ENCODE measurements at regions not wholly inside any gene's neighbourhood (a gene's known extent, or its start where the extent isn't known, plus 50 kb on each side); places are given as distances from the start of the nearest gene placed in this dataset.

DNA sequence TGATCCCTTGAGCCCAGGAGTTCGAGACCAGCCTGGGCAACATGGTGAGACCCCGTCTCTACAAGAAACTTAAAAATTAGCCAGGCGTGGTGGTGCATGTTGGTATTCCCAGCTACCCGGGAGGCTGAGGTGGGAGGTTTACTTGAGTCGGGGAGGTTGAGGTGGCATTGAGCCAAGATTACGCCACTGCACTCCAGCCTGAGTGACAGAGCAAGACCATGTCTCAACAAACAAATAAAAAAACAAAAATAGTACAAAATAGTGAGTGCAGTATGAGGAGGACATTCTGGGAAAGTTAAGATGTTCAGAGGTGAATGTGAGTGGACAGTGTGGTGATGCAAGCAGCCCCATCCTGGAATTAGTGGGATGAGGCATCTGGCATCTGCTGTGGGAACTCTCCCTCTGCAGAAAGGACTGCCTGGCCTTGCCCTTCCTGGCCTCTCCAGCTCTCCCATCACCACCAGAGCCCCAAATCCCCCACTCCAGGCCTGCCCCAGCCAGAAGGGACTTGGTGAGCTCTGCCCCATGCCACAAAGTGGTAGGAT, 96.6 kb upstream of the PARD3 start:
- ChIA-PET CTCF (no interaction called here), POLR2A (no interaction called here)
- Histone ChIP-seq H3K27me3 (ENCODE audit: control insufficient read depth in 2 of 2, insufficient read depth in 2 of 2, low read length in 2 of 2) (no peaks in the 10 kb centered on the region), H3K36me3 (ENCODE audit: control insufficient read depth in 2 of 3, insufficient read depth in 3 of 3, low read length in 3 of 3) (no peaks in the 10 kb centered on the region), H3K27ac (ENCODE audit: low read depth, low read length) (no peak overlapping the region), H3K4me3 (ENCODE audit: low read length) (no peak overlapping the region), H3K9me3 (ENCODE audit: control insufficient read depth in 2 of 3, low read length in 3 of 3) (no peaks in the 10 kb centered on the region), H3K4me1 (ENCODE audit: control insufficient read depth in 2 of 2, insufficient read depth in 2 of 2, low read length in 2 of 2) (no peaks in the 10 kb centered on the region)
- intact Hi-C loops (cut with micrococcal nuclease): no loop called here
- Mint-ChIP-seq H3K4me1 (no peaks in the 10 kb centered on the region), H3K4me3 (no peak overlapping the region), H3K27me3 (peaks cover 0 to 2% (median 0%) of the 10 kb centered on the region in 5 donors), H3K27ac (no peak overlapping the region), H3K9me3 (no peaks in the 10 kb centered on the region), H3K36me3 (no peaks in the 10 kb centered on the region)
- DNase-seq: no peak
- ATAC-seq: no peak

DNA sequence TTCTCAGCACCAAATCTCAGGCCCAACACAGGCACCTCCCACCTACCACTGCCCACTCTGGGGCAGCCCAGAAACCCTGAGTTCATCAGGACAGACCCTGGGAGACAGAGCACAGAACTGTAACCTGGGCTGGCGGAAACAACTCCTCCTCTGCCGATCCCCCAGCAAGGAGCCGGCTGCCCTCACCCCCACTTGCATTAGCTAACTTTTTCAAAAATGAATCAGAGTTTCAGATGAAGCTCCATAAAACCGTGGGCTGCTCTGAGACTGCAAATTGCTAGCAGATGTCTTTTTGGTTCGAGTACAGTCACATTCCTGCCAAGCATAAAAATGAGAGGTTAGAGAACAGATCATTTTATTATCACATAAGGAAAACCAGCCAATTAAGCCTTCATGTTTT, 93.4 kb upstream of the PARD3 start:
- ChIA-PET CTCF (no interaction called here), POLR2A (no interaction called here)
- DNase-seq (no peak), ATAC-seq (no peak)
- no peak overlapping the region for H3K27ac ChIP-seq (ENCODE audit: low read depth, low read length)
- H3K4me1 ChIP-seq (ENCODE audit: control insufficient read depth in 2 of 2, insufficient read depth in 2 of 2, low read length in 2 of 2): no peaks in the 10 kb centered on the region
- Mint-ChIP-seq H3K36me3 (no peaks in the 10 kb centered on the region), H3K27ac (no peak overlapping the region), H3K4me3 (no peak overlapping the region), H3K27me3 (peaks cover 0 to 2% (median 0%) of the 10 kb centered on the region in 5 donors), H3K4me1 (no peaks in the 10 kb centered on the region), H3K9me3 (no peaks in the 10 kb centered on the region)
- H3K4me3 ChIP-seq (ENCODE audit: low read length): no peak overlapping the region
- intact Hi-C loops (cut with micrococcal nuclease): no loop called here
- H3K9me3 ChIP-seq (ENCODE audit: control insufficient read depth in 2 of 3, low read length in 3 of 3): no peaks in the 10 kb centered on the region
- no peaks in the 10 kb centered on the region for H3K36me3 ChIP-seq (ENCODE audit: control insufficient read depth in 2 of 3, insufficient read depth in 3 of 3, low read length in 3 of 3)
- H3K27me3 ChIP-seq (ENCODE audit: control insufficient read depth in 2 of 2, insufficient read depth in 2 of 2, low read length in 2 of 2): no peaks in the 10 kb centered on the region

DNA sequence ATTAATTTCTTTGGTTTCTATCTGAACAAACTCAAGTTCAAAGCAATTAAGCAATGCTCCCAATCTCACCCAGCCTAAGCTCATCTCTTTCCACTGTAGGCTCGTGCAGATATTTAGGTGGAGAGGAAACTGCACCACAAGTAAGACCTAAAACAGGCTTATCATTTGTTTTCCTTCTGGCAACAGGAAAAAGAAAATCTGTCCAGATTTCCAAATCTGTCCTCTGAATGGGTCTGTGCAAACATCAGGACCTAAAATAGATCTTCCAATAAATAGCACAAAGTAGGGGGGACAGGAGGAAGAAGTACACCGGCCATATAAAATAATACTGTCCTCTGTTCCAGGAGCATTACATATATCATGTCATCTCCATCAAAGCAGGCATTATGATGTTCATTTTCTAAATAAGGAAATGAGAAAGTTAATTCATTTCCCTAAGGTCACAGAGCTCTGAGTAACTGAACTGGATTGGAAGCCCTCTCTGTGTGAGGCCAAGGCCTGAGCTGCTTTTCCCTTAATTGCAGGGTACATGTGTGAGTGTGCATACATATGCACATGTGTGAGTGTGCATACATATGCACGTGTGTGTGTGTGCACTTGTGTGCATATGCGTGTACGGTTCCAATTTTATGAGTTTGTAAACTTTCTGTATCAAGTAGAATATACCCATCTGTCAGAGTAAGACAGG, 92.8 kb upstream of the PARD3 start:
- no peak for DNase-seq
- no peak overlapping the region for H3K4me3 Mint-ChIP-seq
- H3K4me1 ChIP-seq (ENCODE audit: control insufficient read depth in 2 of 2, insufficient read depth in 2 of 2, low read length in 2 of 2): no peaks in the 10 kb centered on the region
- CTCF ChIA-PET: no interaction called here
- no peak for ATAC-seq
- no peak overlapping the region for H3K4me3 ChIP-seq (ENCODE audit: low read length)
- POLR2A ChIA-PET: no interaction called here
- no peaks in the 10 kb centered on the region for H3K36me3 ChIP-seq (ENCODE audit: control insufficient read depth in 2 of 3, insufficient read depth in 3 of 3, low read length in 3 of 3)
- no peaks in the 10 kb centered on the region for H3K36me3 Mint-ChIP-seq
- H3K27me3 ChIP-seq (ENCODE audit: control insufficient read depth in 2 of 2, insufficient read depth in 2 of 2, low read length in 2 of 2): no peaks in the 10 kb centered on the region
- intact Hi-C loops (cut with micrococcal nuclease): no loop called here
- no peaks in the 10 kb centered on the region for H3K9me3 Mint-ChIP-seq
- H3K9me3 ChIP-seq (ENCODE audit: control insufficient read depth in 2 of 3, low read length in 3 of 3): no peaks in the 10 kb centered on the region
- no peaks in the 10 kb centered on the region for H3K4me1 Mint-ChIP-seq
- peaks cover 0 to 2% (median 0%) of the 10 kb centered on the region in 5 donors for H3K27me3 Mint-ChIP-seq
- no peak overlapping the region for H3K27ac Mint-ChIP-seq
- no peak overlapping the region for H3K27ac ChIP-seq (ENCODE audit: low read depth, low read length)

DNA sequence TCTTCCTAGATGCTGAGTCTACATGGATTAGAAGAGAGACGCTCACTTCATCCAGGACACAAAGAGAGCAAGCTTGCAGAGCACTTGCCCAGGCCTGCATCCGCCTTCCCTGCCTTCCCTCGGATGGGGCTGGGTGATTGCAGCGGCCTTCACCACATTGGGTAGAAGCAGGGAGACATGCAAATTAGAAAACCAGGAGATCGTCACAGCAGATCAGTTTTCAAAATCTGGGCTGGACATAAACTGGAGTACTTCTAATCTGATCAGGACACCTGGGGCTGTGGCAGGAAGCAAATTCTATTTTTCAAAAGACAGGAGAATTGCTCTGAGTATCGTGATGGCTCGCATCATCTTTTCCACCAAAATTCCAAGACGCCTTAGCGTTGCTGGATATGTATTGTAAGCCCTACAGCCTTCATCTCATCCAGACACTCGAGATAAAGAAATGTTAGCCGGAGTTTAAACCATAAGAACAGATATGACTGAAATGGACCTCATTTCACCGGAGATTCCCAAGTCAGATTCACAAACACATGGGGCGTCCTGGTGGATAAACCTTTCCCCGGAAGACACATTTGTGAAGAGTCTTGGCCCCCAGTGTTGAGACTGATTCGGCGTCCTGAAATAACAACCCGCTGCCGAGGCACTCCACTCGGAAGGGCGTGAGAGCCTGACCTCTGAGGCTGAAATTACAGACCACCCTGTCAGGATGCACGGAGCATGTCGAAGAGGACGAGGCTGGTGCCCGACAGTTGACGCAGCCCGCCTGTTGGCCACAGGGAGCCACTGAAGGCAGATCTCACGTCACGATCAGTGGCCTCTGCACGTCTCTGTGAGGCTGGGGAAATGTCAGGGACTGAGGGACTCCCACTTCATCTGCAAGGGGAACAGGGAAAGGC, 91.2 kb upstream of the PARD3 start:
- intact Hi-C loops (cut with micrococcal nuclease): no loop called here
- POLR2A ChIA-PET: no interaction called here

DNA sequence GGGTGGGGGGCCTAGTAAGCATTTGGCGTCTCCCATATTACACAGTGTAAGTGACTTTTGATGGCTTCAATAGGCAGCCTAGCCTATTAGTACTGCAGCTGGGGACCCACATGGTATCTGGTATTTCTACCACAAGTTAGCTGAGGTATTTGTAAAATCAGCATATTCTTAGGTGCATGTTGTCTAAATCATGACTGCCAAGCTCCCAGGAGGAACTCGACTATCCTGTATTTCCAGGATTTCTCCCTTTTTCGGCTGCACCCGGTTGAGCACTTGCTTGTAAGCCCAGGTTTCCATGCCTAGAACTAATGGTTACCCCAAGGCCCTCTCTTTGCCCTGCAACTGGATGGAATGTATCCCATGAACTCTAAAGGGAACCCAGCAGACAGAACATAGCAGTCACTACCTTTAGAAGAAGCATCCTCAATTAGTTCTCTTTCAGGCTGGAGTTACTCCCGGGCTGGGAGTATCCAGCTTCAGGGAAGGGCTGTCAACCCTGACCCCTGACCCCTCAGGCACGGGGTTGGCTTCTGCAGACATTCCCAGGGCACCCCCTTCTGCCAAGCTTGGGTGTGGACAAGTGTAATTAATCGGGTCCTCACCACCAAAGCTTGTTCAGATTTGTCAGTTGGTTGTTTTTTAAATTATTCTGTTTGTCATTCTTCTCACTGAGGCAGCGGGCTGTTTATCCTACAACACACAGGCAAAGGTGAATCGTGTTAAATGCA, 90.3 kb upstream of the PARD3 start:
- Histone ChIP-seq H3K27me3 (ENCODE audit: control insufficient read depth in 2 of 2, insufficient read depth in 2 of 2, low read length in 2 of 2) (no peaks in the 10 kb centered on the region), H3K4me3 (ENCODE audit: low read length) (no peak overlapping the region), H3K27ac (ENCODE audit: low read depth, low read length) (no peak overlapping the region), H3K9me3 (ENCODE audit: control insufficient read depth in 2 of 3, low read length in 3 of 3) (no peaks in the 10 kb centered on the region), H3K36me3 (ENCODE audit: control insufficient read depth in 2 of 3, insufficient read depth in 3 of 3, low read length in 3 of 3) (no peaks in the 10 kb centered on the region), H3K4me1 (ENCODE audit: control insufficient read depth in 2 of 2, insufficient read depth in 2 of 2, low read length in 2 of 2) (no peaks in the 10 kb centered on the region)
- ChIA-PET CTCF (no interaction called here), POLR2A (no interaction called here)
- Mint-ChIP-seq H3K4me1 (no peaks in the 10 kb centered on the region), H3K27me3 (peaks cover 0 to 2% (median 0%) of the 10 kb centered on the region in 5 donors), H3K27ac (no peak overlapping the region), H3K4me3 (no peak overlapping the region), H3K36me3 (no peaks in the 10 kb centered on the region), H3K9me3 (no peaks in the 10 kb centered on the region)
- DNase-seq (no peak), ATAC-seq (no peak)
- intact Hi-C loops (cut with micrococcal nuclease): no loop called here

More for the DNA sequence above, 91.2 kb upstream of the PARD3 start:
- H3K36me3 ChIP-seq (ENCODE audit: control insufficient read depth in 2 of 3, insufficient read depth in 3 of 3, low read length in 3 of 3): no peaks in the 10 kb centered on the region
- CTCF ChIA-PET: no interaction called here
- no peak overlapping the region for H3K27ac ChIP-seq (ENCODE audit: low read depth, low read length)
- no peaks in the 10 kb centered on the region for H3K4me1 Mint-ChIP-seq
- peaks cover 0 to 2% (median 0%) of the 10 kb centered on the region in 5 donors for H3K27me3 Mint-ChIP-seq
- H3K4me1 ChIP-seq (ENCODE audit: control insufficient read depth in 2 of 2, insufficient read depth in 2 of 2, low read length in 2 of 2): no peaks in the 10 kb centered on the region
- no peak overlapping the region for H3K27ac Mint-ChIP-seq
- H3K9me3 Mint-ChIP-seq: no peaks in the 10 kb centered on the region
- H3K9me3 ChIP-seq (ENCODE audit: control insufficient read depth in 2 of 3, low read length in 3 of 3): no peaks in the 10 kb centered on the region
- DNase-seq (no peak), ATAC-seq (no peak)
- H3K4me3 ChIP-seq (ENCODE audit: low read length): no peak overlapping the region
- H3K4me3 Mint-ChIP-seq: no peak overlapping the region
- no peaks in the 10 kb centered on the region for H3K27me3 ChIP-seq (ENCODE audit: control insufficient read depth in 2 of 2, insufficient read depth in 2 of 2, low read length in 2 of 2)
- H3K36me3 Mint-ChIP-seq: no peaks in the 10 kb centered on the region

DNA sequence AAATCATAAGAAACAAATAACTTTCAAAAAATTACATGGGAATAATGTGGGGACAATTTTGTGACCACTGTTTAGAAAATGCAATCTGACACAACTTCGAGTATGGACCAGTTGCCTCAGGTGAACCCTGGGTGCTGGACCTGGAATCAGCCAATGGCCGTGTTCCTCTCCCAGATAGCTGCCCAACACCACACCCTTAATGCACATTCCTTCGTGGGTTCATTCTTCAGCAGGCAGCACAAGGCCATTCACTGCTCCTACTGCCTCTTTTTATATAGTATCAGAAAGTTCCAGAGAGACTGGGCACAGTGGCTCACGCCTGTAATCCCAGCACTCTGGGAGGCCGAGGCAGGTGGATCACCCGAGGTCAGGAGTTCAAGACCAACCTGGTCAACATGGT, 89.1 kb upstream of the PARD3 start:
- no peak overlapping the region for H3K4me3 ChIP-seq (ENCODE audit: low read length)
- no peak for ATAC-seq
- ChIA-PET POLR2A (no interaction called here), CTCF (no interaction called here)
- H3K27me3 ChIP-seq (ENCODE audit: control insufficient read depth in 2 of 2, insufficient read depth in 2 of 2, low read length in 2 of 2): no peaks in the 10 kb centered on the region
- H3K4me1 ChIP-seq (ENCODE audit: control insufficient read depth in 2 of 2, insufficient read depth in 2 of 2, low read length in 2 of 2): no peaks in the 10 kb centered on the region
- H3K9me3 ChIP-seq (ENCODE audit: control insufficient read depth in 2 of 3, low read length in 3 of 3): no peaks in the 10 kb centered on the region
- DNase-seq: no peak
- intact Hi-C loops (cut with micrococcal nuclease): no loop called here
- H3K27me3 Mint-ChIP-seq: peaks cover 0 to 4% (median 0%) of the 10 kb centered on the region in 5 donors
- no peak overlapping the region for H3K27ac ChIP-seq (ENCODE audit: low read depth, low read length)
- peaks cover 0 to 3% (median 0%) of the 10 kb centered on the region in 11 donors for H3K9me3 Mint-ChIP-seq
- H3K4me3 Mint-ChIP-seq: no peak overlapping the region
- H3K27ac Mint-ChIP-seq: no peak overlapping the region
- no peaks in the 10 kb centered on the region for H3K4me1 Mint-ChIP-seq
- no peaks in the 10 kb centered on the region for H3K36me3 Mint-ChIP-seq
- no peaks in the 10 kb centered on the region for H3K36me3 ChIP-seq (ENCODE audit: control insufficient read depth in 2 of 3, insufficient read depth in 3 of 3, low read length in 3 of 3)
